K562 (cell line): ENCODE measurements at regions not wholly inside any gene's neighbourhood (a gene's known extent, or its start where the extent isn't known, plus 50 kb on each side); places are given as distances from the start of the nearest gene placed in this dataset.

Experiments
- ARID3A ChIP-seq: IDR thresholded peaks from 2 replicates; pipeline ENCODE4 v1.6.1; 2012; ENCODE audit warnings: low read depth, low read length, improper control_type of control experiment, borderline replicate concordance
- CBFA2T2 ChIP-seq: fragments of 450-650 bp; conservative IDR thresholded peaks from 2 replicates; pipeline ENCODE4 v1.6.1; 2017; ENCODE audit warnings: mild to moderate bottlenecking
- CBX3 ChIP-seq, 2 experiments: IDR thresholded peaks; 1 replicate in 1 of 2; 2 replicates in 1 of 2; pipeline ENCODE4 v1.6.1; 2012; ENCODE audit warnings: inconsistent platforms in 2 of 2, low read length in 2 of 2, borderline replicate concordance in 1 of 2, control low read depth in 1 of 2
- E2F6 ChIP-seq, 2 experiments: IDR thresholded peaks; 2 replicates each; pipeline ENCODE4 v1.6.1; 2011; ENCODE audit warnings: borderline replicate concordance in 1 of 2, control low read depth in 1 of 2, low read depth in 1 of 2, low read length in 1 of 2, mild to moderate bottlenecking in 1 of 2, mixed read lengths in 1 of 2, moderate library complexity in 1 of 2; ENCODE audit not compliant: insufficient read depth in 1 of 2, insufficient read length in 1 of 2, poor library complexity in 1 of 2, severe bottlenecking in 1 of 2; ENCODE audit errors: extremely low read depth in 1 of 2
- FUS ChIP-seq: fragments of 200-400 bp; formaldehyde crosslinking; optimal IDR thresholded peaks from 2 replicates; pipeline ENCODE3; 2017; ENCODE audit warnings: low read depth, low read length
- PRDM10 ChIP-seq: fragments of 450-650 bp; IDR thresholded peaks from 2 replicates; pipeline ENCODE4 v1.6.1; 2018; ENCODE audit not compliant: partially characterized antibody
- ZKSCAN3 ChIP-seq: fragments of 250-450 bp; sonication (Bioruptor Pico); IDR thresholded peaks from 2 replicates; pipeline ENCODE4 v1.4.0; 2020
- ZNF444 ChIP-seq: fragments of 250-450 bp; sonication (Bioruptor Pico); IDR thresholded peaks from 2 replicates; pipeline ENCODE4 v1.4.0; 2020; ENCODE audit warnings: mild to moderate bottlenecking, moderate library complexity

GRCh38 chr11:28621753-28622152 is 513.6 kb downstream of the METTL15 start (continued):
- TF ChIP-seq ZNF444 (no peak), PRDM10 (no peak), CBX3 (IDR thresholded peaks at IDR 0.05; ENCODE audit: borderline replicate concordance in 1 of 2, low read length in 2 of 2) (no peak), ZKSCAN3 (no peak), ARID3A (no peak), FUS (no peak), E2F6 (IDR thresholded peaks at IDR 0.05; ENCODE audit: borderline replicate concordance in 1 of 2, extremely low read depth in 1 of 2, insufficient read depth in 1 of 2, insufficient read length in 1 of 2, low read depth in 1 of 2, low read length in 1 of 2, poor library complexity in 1 of 2, severe bottlenecking in 1 of 2) (no peak), CBFA2T2 (no peak)
- TF ChIP-seq, all 486 proteins: peak for 0
